ENCODE measurements at regions not wholly inside any gene's neighbourhood (a gene's known extent, or its start where the extent isn't known, plus 50 kb on each side); places are given as distances from the start of the nearest gene placed in this dataset.
"Not testable (repeated sequence)": the region's sequence is repeated elsewhere in the genome, so short reads cannot be mapped to it uniquely, and the experiment has no call there.

DNA sequence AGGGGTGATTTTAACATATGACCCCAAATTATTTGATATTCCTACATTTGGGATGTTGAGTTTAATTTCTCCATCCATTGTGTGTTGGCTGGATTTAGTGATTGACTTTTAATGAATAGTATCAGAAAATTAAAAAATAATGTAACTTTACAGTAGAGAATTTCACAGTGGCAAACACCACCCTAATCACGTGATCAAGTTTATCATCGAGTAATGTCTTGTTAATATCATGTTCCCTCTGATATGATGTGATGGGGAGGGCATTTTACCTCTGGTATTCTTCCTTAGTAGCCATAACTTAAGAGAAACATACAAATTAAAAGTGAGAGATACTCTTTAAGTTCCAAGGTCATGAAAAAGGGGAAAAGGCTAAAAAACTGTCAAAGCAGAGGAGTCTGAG, 602.0 kb upstream of the CELF4 start:
- H3K9me3 ChIP-seq (ENCODE audit: control insufficient read depth, low read length) = no peaks in the 10 kb centered on the region

DNA sequence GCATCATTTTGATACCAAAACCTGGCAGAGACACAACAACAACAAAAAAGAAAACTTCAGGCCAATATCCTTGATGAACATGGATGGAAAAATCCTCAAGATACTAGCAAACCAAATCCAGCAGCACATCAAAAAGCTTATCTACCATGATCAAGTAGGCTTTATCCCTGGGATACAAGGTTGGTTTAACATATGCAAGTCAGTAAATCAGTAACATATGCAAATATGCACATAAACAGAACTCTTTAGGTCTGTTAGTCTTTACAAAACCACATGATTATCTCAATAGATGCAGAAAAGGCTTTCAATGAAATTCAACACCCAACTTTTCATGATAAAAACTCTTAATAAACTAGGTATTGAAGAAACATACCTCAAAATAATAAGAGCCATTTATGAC, 587.5 kb upstream of the CELF4 start:
- not testable (repeated sequence) for H3K36me3 ChIP-seq (ENCODE audit: control insufficient read depth, insufficient read depth, low read length, severe bottlenecking); H3K27me3 ChIP-seq (replicated peaks; ENCODE audit: control insufficient read depth, insufficient read depth, low read length); H3K4me3 ChIP-seq (ENCODE audit: low read length); H3K9me3 ChIP-seq (ENCODE audit: control insufficient read depth, low read length); H3K4me1 ChIP-seq (ENCODE audit: control insufficient read depth, insufficient read depth, low read length); DNase-seq (ENCODE audit: low read depth); H3K9ac ChIP-seq (ENCODE audit: low read length)

More for the DNA sequence above, 602.0 kb upstream of the CELF4 start:
- Histone ChIP-seq H3K36me3 (ENCODE audit: control insufficient read depth, insufficient read depth, low read length, severe bottlenecking) (no peaks in the 10 kb centered on the region), H3K9ac (ENCODE audit: low read length) (no peak overlapping the region), H3K4me3 (ENCODE audit: low read length) (no peak overlapping the region), H3K4me1 (ENCODE audit: control insufficient read depth, insufficient read depth, low read length) (no peaks in the 10 kb centered on the region), H3K27me3 (replicated peaks; ENCODE audit: control insufficient read depth, insufficient read depth, low read length) (no peaks in the 10 kb centered on the region)
- DNase-seq (ENCODE audit: low read depth) = no peak

DNA sequence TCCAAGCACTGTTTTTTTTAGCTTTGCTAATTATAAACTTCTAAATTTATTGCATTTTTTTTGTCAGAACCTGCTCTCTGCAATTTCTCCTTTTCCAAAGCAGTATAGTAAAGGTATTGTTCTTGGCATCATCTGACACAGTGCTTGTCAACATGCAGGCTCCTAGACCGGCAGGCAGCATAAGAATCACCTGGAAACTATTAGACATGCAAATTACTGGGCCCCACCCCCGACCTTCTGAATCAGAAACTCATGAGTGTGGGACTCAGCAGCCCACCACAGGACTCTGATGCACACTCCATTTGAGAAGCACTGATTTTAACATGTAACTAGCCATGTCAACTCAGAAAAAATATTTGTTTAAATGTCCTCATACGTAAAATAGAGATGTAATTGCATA, 551.1 kb upstream of the CELF4 start:
- H3K9me3 ChIP-seq (ENCODE audit: control insufficient read depth, low read length) = no peaks in the 10 kb centered on the region

DNA sequence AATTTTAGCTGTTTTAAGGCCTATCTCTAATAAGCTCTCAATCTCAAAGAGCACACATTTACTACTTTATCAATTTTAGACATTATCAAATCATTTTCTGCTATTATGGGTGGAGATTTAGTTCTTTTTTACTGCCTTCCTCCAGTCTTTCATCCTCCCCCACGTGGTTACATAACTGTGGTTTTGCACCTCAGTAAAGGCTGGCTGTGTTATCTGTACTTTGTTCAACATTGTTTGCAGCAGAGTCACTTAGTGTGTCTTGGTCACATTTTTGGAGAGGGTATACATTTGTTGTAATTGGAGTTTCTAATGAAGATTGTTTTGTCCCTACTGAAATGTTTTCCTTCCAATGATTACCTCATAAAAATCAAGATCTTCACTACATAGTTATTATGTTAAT, 549.6 kb upstream of the CELF4 start:
- H3K9me3 ChIP-seq (ENCODE audit: control insufficient read depth, low read length) = no peaks in the 10 kb centered on the region
- H3K9ac ChIP-seq (ENCODE audit: low read length) = no peak overlapping the region
- no peaks in the 10 kb centered on the region for H3K27me3 ChIP-seq (replicated peaks; ENCODE audit: control insufficient read depth, insufficient read depth, low read length)
- DNase-seq (ENCODE audit: low read depth) = no peak
- H3K4me3 ChIP-seq (ENCODE audit: low read length) = no peak overlapping the region
- no peaks in the 10 kb centered on the region for H3K36me3 ChIP-seq (ENCODE audit: control insufficient read depth, insufficient read depth, low read length, severe bottlenecking)
- no peaks in the 10 kb centered on the region for H3K4me1 ChIP-seq (ENCODE audit: control insufficient read depth, insufficient read depth, low read length)

More for the DNA sequence above, 551.1 kb upstream of the CELF4 start:
- Histone ChIP-seq H3K9ac (ENCODE audit: low read length) (no peak overlapping the region), H3K4me1 (ENCODE audit: control insufficient read depth, insufficient read depth, low read length) (no peaks in the 10 kb centered on the region), H3K36me3 (ENCODE audit: control insufficient read depth, insufficient read depth, low read length, severe bottlenecking) (no peaks in the 10 kb centered on the region), H3K27me3 (replicated peaks; ENCODE audit: control insufficient read depth, insufficient read depth, low read length) (no peaks in the 10 kb centered on the region), H3K4me3 (ENCODE audit: low read length) (no peak overlapping the region)
- DNase-seq (ENCODE audit: low read depth) = no peak

DNA sequence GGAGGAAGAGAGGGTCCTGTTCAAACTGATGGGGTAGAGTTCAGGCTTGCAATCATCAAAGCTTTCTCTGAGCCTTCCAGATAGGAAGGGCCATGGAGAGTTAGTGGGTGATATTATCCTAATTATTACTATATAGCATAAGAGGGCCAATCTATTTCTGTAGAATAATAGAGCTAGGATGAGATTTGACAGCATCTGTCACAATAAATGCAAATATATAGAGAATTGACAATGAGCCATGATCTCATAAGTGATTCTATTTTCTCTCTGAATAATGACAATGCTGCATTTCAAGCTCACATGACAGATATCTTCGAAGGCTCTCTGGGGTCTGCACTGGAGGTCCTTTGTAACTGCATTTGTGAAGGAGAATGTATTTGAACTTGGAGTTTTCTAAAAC, 521.9 kb upstream of the CELF4 start:
- Histone ChIP-seq H3K9ac (ENCODE audit: low read length) (no peak overlapping the region), H3K4me1 (ENCODE audit: control insufficient read depth, insufficient read depth, low read length) (no peaks in the 10 kb centered on the region), H3K9me3 (ENCODE audit: control insufficient read depth, low read length) (no peaks in the 10 kb centered on the region), H3K36me3 (ENCODE audit: control insufficient read depth, insufficient read depth, low read length, severe bottlenecking) (no peaks in the 10 kb centered on the region), H3K4me3 (ENCODE audit: low read length) (no peak overlapping the region), H3K27me3 (replicated peaks; ENCODE audit: control insufficient read depth, insufficient read depth, low read length) (no peaks in the 10 kb centered on the region)
- DNase-seq (ENCODE audit: low read depth) = no peak

DNA sequence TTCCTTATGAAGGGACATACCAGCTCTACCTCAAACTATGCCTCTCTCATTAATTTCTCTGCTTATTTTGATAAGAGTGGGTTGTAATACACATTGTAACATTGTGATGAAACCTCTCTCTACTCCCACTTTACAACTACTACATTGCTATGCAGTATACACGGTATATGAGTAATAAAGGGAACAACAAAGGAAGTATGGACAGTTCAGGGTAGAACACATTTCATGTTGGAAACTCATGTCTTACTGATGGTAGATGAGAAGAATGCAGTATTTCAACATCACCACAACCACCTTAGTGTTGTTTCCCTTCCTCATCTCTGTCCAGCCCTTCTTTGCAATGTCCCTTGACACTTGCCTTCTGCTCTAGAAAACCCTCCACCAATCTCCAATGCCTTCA, 515.9 kb upstream of the CELF4 start:
- Histone ChIP-seq H3K9ac (ENCODE audit: low read length) (no peak overlapping the region), H3K36me3 (ENCODE audit: control insufficient read depth, insufficient read depth, low read length, severe bottlenecking) (no peaks in the 10 kb centered on the region), H3K4me3 (ENCODE audit: low read length) (no peak overlapping the region), H3K4me1 (ENCODE audit: control insufficient read depth, insufficient read depth, low read length) (no peaks in the 10 kb centered on the region), H3K27me3 (replicated peaks; ENCODE audit: control insufficient read depth, insufficient read depth, low read length) (no peaks in the 10 kb centered on the region), H3K9me3 (ENCODE audit: control insufficient read depth, low read length) (no peaks in the 10 kb centered on the region)
- DNase-seq (ENCODE audit: low read depth) = no peak

DNA sequence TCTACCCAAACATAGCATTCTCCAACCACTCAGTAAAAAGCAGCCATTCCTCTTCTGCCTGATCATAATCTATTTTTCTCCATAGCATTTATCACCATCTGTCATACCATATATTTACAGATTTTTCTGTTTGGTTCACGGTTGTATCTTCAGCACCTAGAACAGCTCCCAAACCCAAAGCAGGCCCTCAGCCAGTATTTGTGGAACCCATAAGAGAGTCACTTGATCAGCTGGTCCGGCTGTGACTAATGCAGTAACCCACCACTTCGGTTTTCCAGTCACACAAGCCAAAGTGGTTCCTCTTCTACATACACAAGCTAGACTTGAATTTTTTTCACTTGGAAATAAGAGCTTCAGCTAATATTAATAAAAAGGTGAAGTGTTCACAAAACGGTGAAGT, 511.6 kb upstream of the CELF4 start:
- no peak for DNase-seq (ENCODE audit: low read depth)
- H3K36me3 ChIP-seq (ENCODE audit: control insufficient read depth, insufficient read depth, low read length, severe bottlenecking) = no peaks in the 10 kb centered on the region
- H3K4me3 ChIP-seq (ENCODE audit: low read length) = no peak overlapping the region
- H3K9me3 ChIP-seq (ENCODE audit: control insufficient read depth, low read length) = no peaks in the 10 kb centered on the region
- no peaks in the 10 kb centered on the region for H3K4me1 ChIP-seq (ENCODE audit: control insufficient read depth, insufficient read depth, low read length)
- H3K9ac ChIP-seq (ENCODE audit: low read length) = no peak overlapping the region
- H3K27me3 ChIP-seq (replicated peaks; ENCODE audit: control insufficient read depth, insufficient read depth, low read length) = no peaks in the 10 kb centered on the region

DNA sequence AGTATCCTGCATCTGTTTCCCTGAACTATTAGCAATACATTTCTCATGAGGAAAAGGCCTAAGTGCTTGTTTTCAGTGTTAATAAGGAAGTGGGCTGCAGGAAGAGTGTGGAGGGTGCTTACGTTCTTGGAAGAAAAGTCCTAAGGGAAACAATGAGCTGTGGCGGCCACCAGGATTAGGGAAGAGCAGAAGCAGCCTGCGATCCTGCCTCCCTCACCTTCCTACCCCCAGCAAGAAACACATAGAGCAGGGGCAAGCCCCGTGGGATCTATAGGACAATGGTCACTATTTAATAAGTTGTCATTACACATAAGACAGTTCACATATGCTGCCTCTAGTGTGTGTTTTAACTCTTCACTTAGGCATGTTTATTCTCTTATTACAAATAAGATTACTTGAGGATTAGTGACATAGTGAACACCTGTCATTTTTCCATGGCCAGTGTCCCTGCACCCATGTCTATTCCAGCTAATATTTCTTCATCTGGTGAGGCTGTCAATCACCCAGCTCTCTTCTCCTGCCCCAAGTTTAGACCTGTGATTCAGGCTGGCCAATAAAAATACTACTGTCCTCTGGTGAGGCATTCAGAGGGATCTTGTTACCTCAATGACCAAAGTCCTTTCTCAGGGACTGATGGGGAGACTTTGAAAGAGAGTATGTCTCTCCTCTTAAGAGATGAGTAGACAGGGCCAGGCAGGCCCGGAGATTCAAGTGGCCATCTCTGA, 510.9 kb upstream of the CELF4 start:
- Histone ChIP-seq H3K27me3 (replicated peaks; ENCODE audit: control insufficient read depth, insufficient read depth, low read length) (no peaks in the 10 kb centered on the region), H3K4me1 (ENCODE audit: control insufficient read depth, insufficient read depth, low read length) (no peaks in the 10 kb centered on the region), H3K9ac (ENCODE audit: low read length) (no peak overlapping the region), H3K4me3 (ENCODE audit: low read length) (no peak overlapping the region), H3K36me3 (ENCODE audit: control insufficient read depth, insufficient read depth, low read length, severe bottlenecking) (no peaks in the 10 kb centered on the region), H3K9me3 (ENCODE audit: control insufficient read depth, low read length) (no peaks in the 10 kb centered on the region)
- DNase-seq (ENCODE audit: low read depth) = no peak

DNA sequence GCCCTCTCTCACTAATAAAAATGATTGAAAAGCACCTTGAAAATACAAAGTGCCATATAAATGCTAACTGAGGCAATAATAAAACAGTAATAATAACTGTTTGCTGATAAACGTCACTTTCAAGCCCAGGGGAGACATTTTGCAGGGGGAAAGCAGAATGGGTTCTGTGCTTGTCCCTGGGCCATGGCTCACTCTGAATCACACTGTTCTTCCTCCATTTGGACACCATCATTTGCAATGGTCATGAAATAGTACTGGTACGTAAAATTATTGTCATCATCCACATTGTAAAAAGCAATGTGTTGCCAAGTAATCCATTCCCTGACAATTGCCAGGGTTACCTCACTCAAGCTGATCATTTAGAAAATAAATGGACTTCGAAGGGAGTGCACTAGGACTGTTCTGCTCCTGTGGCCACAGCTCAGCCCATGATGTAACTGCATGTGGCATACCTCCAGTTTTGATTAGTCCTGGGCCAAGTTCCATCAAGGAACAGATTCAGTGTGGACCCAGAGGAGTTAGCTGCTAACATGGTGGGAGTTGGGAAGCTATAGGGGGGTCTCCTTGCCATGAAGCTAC, 508.8 kb upstream of the CELF4 start:
- Histone ChIP-seq H3K9ac (ENCODE audit: low read length) (no peak overlapping the region), H3K9me3 (ENCODE audit: control insufficient read depth, low read length) (no peaks in the 10 kb centered on the region), H3K27me3 (replicated peaks; ENCODE audit: control insufficient read depth, insufficient read depth, low read length) (no peaks in the 10 kb centered on the region), H3K4me1 (ENCODE audit: control insufficient read depth, insufficient read depth, low read length) (no peaks in the 10 kb centered on the region), H3K4me3 (ENCODE audit: low read length) (no peak overlapping the region), H3K36me3 (ENCODE audit: control insufficient read depth, insufficient read depth, low read length, severe bottlenecking) (no peaks in the 10 kb centered on the region)
- DNase-seq (ENCODE audit: low read depth) = no peak

DNA sequence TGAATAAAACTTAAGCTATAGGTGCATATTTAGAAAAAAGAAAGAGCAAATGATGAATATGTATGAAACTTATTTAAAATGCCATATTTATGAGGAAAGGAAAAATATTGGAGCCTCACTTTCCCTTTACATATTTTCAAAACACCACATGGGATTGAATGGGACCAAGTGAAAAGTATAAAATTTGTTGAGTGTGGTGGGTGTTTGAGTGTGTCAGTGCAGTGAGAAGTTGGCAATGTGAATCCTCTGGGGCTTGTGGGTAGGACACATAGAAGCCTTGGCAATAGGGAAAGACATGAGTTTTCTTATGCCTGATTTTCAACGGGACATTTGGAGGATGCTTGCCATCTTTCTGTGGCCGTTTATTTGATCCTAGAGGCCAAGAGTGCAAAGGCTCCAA, 502.2 kb upstream of the CELF4 start:
- no peak for DNase-seq (ENCODE audit: low read depth)
- H3K9ac ChIP-seq (ENCODE audit: low read length) = no peak overlapping the region
- no peaks in the 10 kb centered on the region for H3K36me3 ChIP-seq (ENCODE audit: control insufficient read depth, insufficient read depth, low read length, severe bottlenecking)
- no peaks in the 10 kb centered on the region for H3K4me1 ChIP-seq (ENCODE audit: control insufficient read depth, insufficient read depth, low read length)
- H3K4me3 ChIP-seq (ENCODE audit: low read length) = no peak overlapping the region
- H3K27me3 ChIP-seq (replicated peaks; ENCODE audit: control insufficient read depth, insufficient read depth, low read length) = no peaks in the 10 kb centered on the region
- no peaks in the 10 kb centered on the region for H3K9me3 ChIP-seq (ENCODE audit: control insufficient read depth, low read length)

DNA sequence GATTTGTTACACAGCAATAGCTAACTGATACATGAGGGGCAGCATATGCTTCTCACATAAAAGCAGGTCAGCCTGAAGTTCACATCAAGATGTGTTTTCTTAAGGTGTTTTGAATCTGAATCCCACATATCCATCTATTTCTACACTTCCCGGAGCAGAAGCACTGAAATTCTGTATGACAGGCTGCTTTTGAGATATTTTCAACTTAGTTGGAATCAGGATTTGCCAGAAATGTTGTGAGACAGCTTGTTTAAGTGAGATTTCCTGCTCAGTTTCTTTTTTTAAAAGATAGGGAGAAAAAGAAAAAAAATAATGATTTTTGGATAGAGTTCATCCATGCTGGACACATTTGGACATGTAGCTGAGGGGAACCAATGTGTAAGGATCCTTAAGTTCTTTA, 501.5 kb upstream of the CELF4 start:
- no peak overlapping the region for H3K4me3 ChIP-seq (ENCODE audit: low read length)
- no peaks in the 10 kb centered on the region for H3K36me3 ChIP-seq (ENCODE audit: control insufficient read depth, insufficient read depth, low read length, severe bottlenecking)
- no peak for DNase-seq (ENCODE audit: low read depth)
- H3K9me3 ChIP-seq (ENCODE audit: control insufficient read depth, low read length) = no peaks in the 10 kb centered on the region
- H3K27me3 ChIP-seq (replicated peaks; ENCODE audit: control insufficient read depth, insufficient read depth, low read length) = no peaks in the 10 kb centered on the region
- H3K9ac ChIP-seq (ENCODE audit: low read length) = no peak overlapping the region
- no peaks in the 10 kb centered on the region for H3K4me1 ChIP-seq (ENCODE audit: control insufficient read depth, insufficient read depth, low read length)
